ENCODE measurements at regions not wholly inside any gene's neighbourhood (a gene's known extent, or its start where the extent isn't known, plus 50 kb on each side); places are given as distances from the start of the nearest gene placed in this dataset.

DNA sequence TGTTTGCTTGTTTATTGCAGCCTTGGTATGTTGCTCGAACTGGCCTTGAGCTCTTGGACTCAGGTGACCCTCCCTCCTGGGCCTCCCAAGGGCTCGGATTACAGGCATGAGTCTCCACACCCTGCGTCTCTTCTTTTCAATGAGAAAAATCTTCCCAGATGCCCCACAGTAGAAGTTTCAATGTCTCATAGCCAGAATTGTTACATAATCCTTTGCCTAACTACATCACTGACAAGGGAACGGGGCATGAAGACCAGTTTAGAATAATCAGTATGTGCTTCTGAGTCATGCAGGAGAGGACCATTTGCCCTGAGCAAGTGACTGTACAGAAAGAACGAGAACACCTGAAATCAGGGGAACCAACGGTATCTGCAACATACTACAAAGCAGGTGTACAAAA is 61.9 kb upstream of the RBBP6 start:
- TF ChIP-seq CTCF (IDR thresholded peaks at IDR 0.05) (no peak), POLR2AphosphoS5 (IDR thresholded peaks at IDR 0.05) (no peak), POLR2A (IDR thresholded peaks at IDR 0.05) (no peak), EP300 (IDR thresholded peaks at IDR 0.05) (no peak)
